ENCODE measurements at regions not wholly inside any gene's neighbourhood (a gene's known extent, or its start where the extent isn't known, plus 50 kb on each side); places are given as distances from the start of the nearest gene placed in this dataset.

DNA sequence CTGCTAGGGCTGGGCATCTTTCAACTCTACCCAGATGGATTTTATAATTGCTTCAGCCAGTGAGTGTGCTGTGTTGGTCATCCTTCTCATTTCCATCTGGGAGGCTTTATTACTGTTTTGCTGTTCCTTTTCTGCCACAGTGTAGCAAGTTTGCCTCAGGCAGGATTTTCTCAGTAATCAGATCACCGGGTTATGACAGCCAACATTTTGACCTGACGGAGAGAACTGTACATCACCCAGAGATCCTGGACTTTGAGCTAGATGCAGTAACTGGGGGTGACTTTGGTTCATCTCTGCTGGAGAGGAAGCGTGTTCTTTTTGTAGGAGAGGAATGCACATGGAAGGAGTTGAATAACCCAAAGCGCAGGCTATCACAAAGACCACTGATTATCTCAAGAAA is 111.8 kb upstream of the AGR3 start:
- Histone ChIP-seq H3K27me3 (ENCODE audit: control insufficient read depth, extremely low read depth, insufficient read depth, low read length) (no peaks in the 10 kb centered on the region), H3K4me1 (ENCODE audit: control insufficient read depth, extremely low read depth, insufficient read depth, low read length) (peaks cover 6% of the 10 kb centered on the region), H3K27ac (ENCODE audit: control insufficient read depth, insufficient read depth, low read length) (no peak overlapping the region), H3K4me3 (ENCODE audit: control insufficient read depth in 2 of 3, extremely low read depth in 1 of 3, insufficient read depth in 2 of 3, low read depth in 1 of 3, low read length in 3 of 3) (no peak overlapping the region), H3K36me3 (ENCODE audit: control insufficient read depth in 2 of 2, extremely low read depth in 1 of 2, insufficient read depth in 2 of 2, low read length in 2 of 2) (no peaks in the 10 kb centered on the region), H3K79me2 (ENCODE audit: control insufficient read depth, insufficient read depth, low read length) (no peaks in the 10 kb centered on the region), H3K4me2 (ENCODE audit: control insufficient read depth, extremely low read depth, insufficient read depth, low read depth, low read length) (no peak overlapping the region), H3K9me3 (ENCODE audit: control insufficient read depth, low read depth, low read length) (no peaks in the 10 kb centered on the region), H4K20me1 (ENCODE audit: control insufficient read depth, extremely low read depth, insufficient read depth, low read length) (no peaks in the 10 kb centered on the region), H3K9ac (ENCODE audit: control insufficient read depth, extremely low read depth, insufficient read depth, low read length) (no peak overlapping the region), H2AFZ (ENCODE audit: control insufficient read depth, low read length) (no peak overlapping the region), H3K9me1 (ENCODE audit: control insufficient read depth, extremely low read depth, insufficient read depth, low read length) (no peaks in the 10 kb centered on the region)
- no peak for TF ChIP-seq EZH2 (IDR thresholded peaks at IDR 0.05; ENCODE audit: low read length)
- TF ChIP-seq, protein P1, sequence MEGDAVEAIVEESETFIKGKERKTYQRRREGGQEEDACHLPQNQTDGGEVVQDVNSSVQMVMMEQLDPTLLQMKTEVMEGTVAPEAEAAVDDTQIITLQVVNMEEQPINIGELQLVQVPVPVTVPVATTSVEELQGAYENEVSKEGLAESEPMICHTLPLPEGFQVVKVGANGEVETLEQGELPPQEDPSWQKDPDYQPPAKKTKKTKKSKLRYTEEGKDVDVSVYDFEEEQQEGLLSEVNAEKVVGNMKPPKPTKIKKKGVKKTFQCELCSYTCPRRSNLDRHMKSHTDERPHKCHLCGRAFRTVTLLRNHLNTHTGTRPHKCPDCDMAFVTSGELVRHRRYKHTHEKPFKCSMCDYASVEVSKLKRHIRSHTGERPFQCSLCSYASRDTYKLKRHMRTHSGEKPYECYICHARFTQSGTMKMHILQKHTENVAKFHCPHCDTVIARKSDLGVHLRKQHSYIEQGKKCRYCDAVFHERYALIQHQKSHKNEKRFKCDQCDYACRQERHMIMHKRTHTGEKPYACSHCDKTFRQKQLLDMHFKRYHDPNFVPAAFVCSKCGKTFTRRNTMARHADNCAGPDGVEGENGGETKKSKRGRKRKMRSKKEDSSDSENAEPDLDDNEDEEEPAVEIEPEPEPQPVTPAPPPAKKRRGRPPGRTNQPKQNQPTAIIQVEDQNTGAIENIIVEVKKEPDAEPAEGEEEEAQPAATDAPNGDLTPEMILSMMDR (optimal IDR thresholded peaks at IDR 0.05 in 1 of 3, IDR thresholded peaks at IDR 0.05 in 1 of 3, conservative IDR thresholded peaks at IDR 0.05 in 1 of 3; ENCODE audit: extremely low read depth in 1 of 3, insufficient read depth in 2 of 3, low read length in 3 of 3): no peak
- FAIRE-seq (no peak), DNase-seq (ENCODE audit: low read depth, low spot score) (no peak)
- dilution Hi-C loops (cut with MboI; ENCODE audit: extremely low pct_ligation_motif_present, low sequenced_read_pairs): no loop called here

DNA sequence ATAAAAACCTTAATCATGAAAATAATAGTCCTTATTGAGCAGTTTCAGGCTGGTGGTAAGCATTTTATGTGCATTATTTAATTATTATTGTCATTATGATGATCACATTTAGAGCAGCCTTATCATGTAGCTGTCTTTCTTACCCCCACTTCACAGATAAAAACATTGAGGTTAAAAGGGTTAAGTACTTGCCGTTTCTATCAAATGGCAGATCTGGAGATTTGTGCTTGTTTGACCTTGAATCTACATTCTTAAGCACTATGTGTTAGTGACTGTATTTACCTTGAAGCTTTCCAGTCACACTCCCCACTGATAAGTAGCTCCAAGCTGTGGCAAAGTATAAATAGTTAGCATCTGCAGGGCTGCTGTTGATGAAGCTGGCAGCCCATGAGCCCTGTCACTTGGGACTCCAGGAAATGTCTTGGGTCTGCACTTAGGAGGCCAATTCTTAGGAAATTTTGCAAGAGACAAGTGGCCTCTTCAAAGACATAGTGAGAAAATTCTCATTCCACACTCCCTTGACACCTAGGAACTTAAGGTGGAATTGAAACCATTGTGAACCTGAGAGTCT is 116.8 kb upstream of the AGR3 start:
- H3K27ac ChIP-seq (ENCODE audit: control insufficient read depth, insufficient read depth, low read length): no peak overlapping the region
- TF ChIP-seq, protein P1 (optimal IDR thresholded peaks at IDR 0.05 in 1 of 3, IDR thresholded peaks at IDR 0.05 in 1 of 3, conservative IDR thresholded peaks at IDR 0.05 in 1 of 3; ENCODE audit: extremely low read depth in 1 of 3, insufficient read depth in 2 of 3, low read length in 3 of 3): no peak
- no peak for TF ChIP-seq EZH2 (IDR thresholded peaks at IDR 0.05; ENCODE audit: low read length)
- H4K20me1 ChIP-seq (ENCODE audit: control insufficient read depth, extremely low read depth, insufficient read depth, low read length): no peaks in the 10 kb centered on the region
- no peaks in the 10 kb centered on the region for H3K9me1 ChIP-seq (ENCODE audit: control insufficient read depth, extremely low read depth, insufficient read depth, low read length)
- no peaks in the 10 kb centered on the region for H3K9me3 ChIP-seq (ENCODE audit: control insufficient read depth, low read depth, low read length)
- no peak overlapping the region for H3K9ac ChIP-seq (ENCODE audit: control insufficient read depth, extremely low read depth, insufficient read depth, low read length)
- no peaks in the 10 kb centered on the region for H3K27me3 ChIP-seq (ENCODE audit: control insufficient read depth, extremely low read depth, insufficient read depth, low read length)
- FAIRE-seq (no peak), DNase-seq (ENCODE audit: low read depth, low spot score) (no peak)
- H3K4me3 ChIP-seq (ENCODE audit: control insufficient read depth in 2 of 3, extremely low read depth in 1 of 3, insufficient read depth in 2 of 3, low read depth in 1 of 3, low read length in 3 of 3): no peak overlapping the region
- H3K4me2 ChIP-seq (ENCODE audit: control insufficient read depth, extremely low read depth, insufficient read depth, low read depth, low read length): no peak overlapping the region
- H2AFZ ChIP-seq (ENCODE audit: control insufficient read depth, low read length): no peak overlapping the region
- H3K36me3 ChIP-seq (ENCODE audit: control insufficient read depth in 2 of 2, extremely low read depth in 1 of 2, insufficient read depth in 2 of 2, low read length in 2 of 2): no peaks in the 10 kb centered on the region
- dilution Hi-C loops (cut with MboI; ENCODE audit: extremely low pct_ligation_motif_present, low sequenced_read_pairs): no loop called here
- no peaks in the 10 kb centered on the region for H3K79me2 ChIP-seq (ENCODE audit: control insufficient read depth, insufficient read depth, low read length)
- H3K4me1 ChIP-seq (ENCODE audit: control insufficient read depth, extremely low read depth, insufficient read depth, low read length): peaks cover 2% of the 10 kb centered on the region

Measured in keratinocyte (primary cell).